ENCODE measurements at regions not wholly inside any gene's neighbourhood (a gene's known extent, or its start where the extent isn't known, plus 50 kb on each side); places are given as distances from the start of the nearest gene placed in this dataset.

- Histone ChIP-seq H3K27me3 (replicated peaks; ENCODE audit: insufficient read depth) (no peaks in the 10 kb centered on the region), H3K4me3 (no peak overlapping the region), H3K4me2 (ENCODE audit: unreplicated experiment) (no peak overlapping the region), H4K20me1 (ENCODE audit: insufficient read depth) (no peaks in the 10 kb centered on the region), H3K79me2 (ENCODE audit: insufficient read depth) (no peaks in the 10 kb centered on the region), H3K27ac (no peak overlapping the region), H3K9me2 (ENCODE audit: insufficient read depth) (no peaks in the 10 kb centered on the region), H2AFZ (no peak overlapping the region; the same call in 1 of the 2 replicates), H3F3A (ENCODE audit: insufficient read depth) (no peaks in the 10 kb centered on the region), H3K4me1 (ENCODE audit: insufficient read depth) (peaks cover 28% of the 10 kb centered on the region), H3K36me3 (ENCODE audit: low read depth) (no peaks in the 10 kb centered on the region), H3K9me3 (ENCODE audit: low read depth) (no peaks in the 10 kb centered on the region), H3K9ac (no peak overlapping the region)
- TF ChIP-seq EZH2phosphoT487 (IDR thresholded peaks at IDR 0.05; ENCODE audit: insufficient read depth, low read depth) (no peak), EZH2 (IDR thresholded peaks at IDR 0.05; ENCODE audit: insufficient read depth, poor library complexity, severe bottlenecking) (no peak)
- in situ Hi-C loops (cut with MboI): no loop called here
- DNase-seq: peak; percentile 29
- 70 to 88% methylated on average over 1 of the region's 1 CpG for WGBS, 2 experiments (ENCODE audit: low coverage in 1 of 2, low lambda C conversion rate in 2 of 2, missing lambda C conversion rate in 2 of 2)
Observed at GRCh38 chr12:87160848-87161601, 868.2 kb downstream of the C12orf50 start.

DNA sequence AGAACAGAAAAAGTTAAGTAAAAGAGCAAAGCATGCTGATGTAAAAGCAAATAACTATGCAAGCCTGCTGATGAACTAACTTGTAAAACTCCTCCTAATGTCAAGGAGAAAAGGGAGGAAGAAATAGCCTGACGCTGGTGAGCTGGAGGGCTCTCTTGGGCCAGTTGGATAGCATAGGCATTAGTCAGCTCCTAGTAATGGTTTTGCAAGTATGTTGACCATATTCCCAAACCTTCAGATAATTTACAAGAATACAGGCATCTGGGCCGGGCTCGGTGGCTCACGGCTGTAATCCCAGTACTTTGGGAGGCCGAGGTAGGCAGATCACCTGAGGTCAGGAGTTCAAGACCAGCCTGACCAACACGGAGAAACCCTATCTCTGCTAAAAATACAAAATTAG is 871.4 kb downstream of the C12orf50 start:
- H3K79me2 ChIP-seq (ENCODE audit: insufficient read depth): no peaks in the 10 kb centered on the region
- peak overlapping the region; percentile 38 for H3K4me2 ChIP-seq (ENCODE audit: unreplicated experiment)
- WGBS, 2 experiments (ENCODE audit: low coverage in 1 of 2, low lambda C conversion rate in 2 of 2, missing lambda C conversion rate in 2 of 2): 13 to 14% methylated on average over 6 of the region's 6 CpGs
- peak; percentile 94 for DNase-seq
- no peaks in the 10 kb centered on the region for H3F3A ChIP-seq (ENCODE audit: insufficient read depth)
- H3K36me3 ChIP-seq (ENCODE audit: low read depth): no peaks in the 10 kb centered on the region
- no peak overlapping the region for H3K4me3 ChIP-seq
- no peak for TF ChIP-seq EZH2 (IDR thresholded peaks at IDR 0.05; ENCODE audit: insufficient read depth, poor library complexity, severe bottlenecking)
- in situ Hi-C loops (cut with MboI): no loop called here
- peak overlapping the region; percentile 73 for H3K27ac ChIP-seq
- H2AFZ ChIP-seq: peak overlapping the region; percentile 32; the same call in 1 of the 2 replicates
- H3K9me2 ChIP-seq (ENCODE audit: insufficient read depth): no peaks in the 10 kb centered on the region
- H3K9ac ChIP-seq: no peak overlapping the region
- H4K20me1 ChIP-seq (ENCODE audit: insufficient read depth): no peaks in the 10 kb centered on the region
- H3K27me3 ChIP-seq (replicated peaks; ENCODE audit: insufficient read depth): no peaks in the 10 kb centered on the region
- H3K4me1 ChIP-seq (ENCODE audit: insufficient read depth): peaks cover 38% of the 10 kb centered on the region
- no peaks in the 10 kb centered on the region for H3K9me3 ChIP-seq (ENCODE audit: low read depth)

DNA sequence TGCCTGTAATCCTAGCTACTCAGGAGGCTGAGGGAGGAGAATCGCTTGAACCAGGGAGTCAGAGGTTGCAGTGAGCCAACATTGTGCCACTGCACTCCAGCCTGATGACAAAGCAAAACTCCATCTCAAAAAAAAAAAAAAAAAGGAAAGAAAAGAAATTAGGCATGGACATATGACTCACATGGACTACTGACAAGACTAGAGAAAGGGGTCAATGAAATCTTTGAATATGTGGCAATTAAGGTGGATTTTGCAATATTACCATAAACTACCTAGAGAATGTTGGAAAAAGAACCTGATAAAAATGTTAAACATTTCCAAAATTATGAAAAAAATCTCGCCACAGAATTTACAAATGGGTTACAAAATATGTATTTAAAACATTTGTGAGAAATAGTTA is 873.6 kb downstream of the C12orf50 start:
- in situ Hi-C loops (cut with MboI): no loop called here
- Histone ChIP-seq H3K9me3 (ENCODE audit: low read depth) (no peaks in the 10 kb centered on the region), H3K4me2 (ENCODE audit: unreplicated experiment) (no peak overlapping the region), H3K4me3 (no peak overlapping the region), H4K20me1 (ENCODE audit: insufficient read depth) (no peaks in the 10 kb centered on the region), H3K36me3 (ENCODE audit: low read depth) (no peaks in the 10 kb centered on the region), H2AFZ (0 out of 2 replicates have a peak overlapping the region, but pooled peaks have one; percentile 1), H3K9me2 (ENCODE audit: insufficient read depth) (no peaks in the 10 kb centered on the region), H3K27ac (peak overlapping the region; percentile 73), H3K9ac (no peak overlapping the region), H3K79me2 (ENCODE audit: insufficient read depth) (no peaks in the 10 kb centered on the region), H3F3A (ENCODE audit: insufficient read depth) (no peaks in the 10 kb centered on the region), H3K4me1 (ENCODE audit: insufficient read depth) (peaks cover 31% of the 10 kb centered on the region), H3K27me3 (replicated peaks; ENCODE audit: insufficient read depth) (no peaks in the 10 kb centered on the region)
- 42 to 58% methylated on average over 2 of the region's 2 CpGs for WGBS, 2 experiments (ENCODE audit: low coverage in 1 of 2, low lambda C conversion rate in 2 of 2, missing lambda C conversion rate in 2 of 2)
- peak; percentile 72 for DNase-seq
- no peak for TF ChIP-seq EZH2 (IDR thresholded peaks at IDR 0.05; ENCODE audit: insufficient read depth, poor library complexity, severe bottlenecking)
- no peak for TF ChIP-seq EZH2phosphoT487 (IDR thresholded peaks at IDR 0.05; ENCODE audit: insufficient read depth, low read depth)

DNA sequence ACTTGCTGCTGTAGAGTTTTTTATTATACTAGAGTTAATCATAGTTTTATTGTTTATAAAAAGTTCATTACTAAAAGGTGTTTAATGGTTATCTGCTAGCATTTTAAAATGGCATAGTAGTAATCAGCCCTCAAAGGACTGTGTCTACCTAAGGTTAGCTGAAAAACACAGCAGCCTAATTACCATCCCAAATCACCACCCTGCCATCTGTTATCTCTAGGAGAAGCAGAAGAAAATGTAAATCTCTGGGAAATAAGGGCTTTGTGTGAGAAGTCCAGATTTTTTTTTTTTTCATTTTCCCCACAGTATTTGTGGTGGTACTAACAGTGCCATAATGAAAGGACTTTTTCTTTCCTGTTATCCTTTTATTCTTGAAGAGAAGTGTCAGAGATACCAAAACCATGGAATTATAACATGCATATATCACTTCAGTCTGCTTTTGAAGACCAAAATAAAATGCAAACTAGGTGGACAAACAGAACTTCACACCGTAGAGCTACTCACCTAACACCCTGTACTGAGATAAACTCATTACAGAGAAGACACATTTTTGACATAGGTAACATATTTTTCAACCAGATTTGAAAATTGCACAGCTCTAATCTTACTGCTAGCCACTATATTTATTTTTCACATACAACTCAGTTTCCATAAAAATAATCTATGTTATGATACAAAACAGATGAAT is 876.2 kb downstream of the C12orf50 start:
- Histone ChIP-seq H2AFZ (no peak overlapping the region; the same call in 1 of the 2 replicates), H3K4me3 (no peak overlapping the region), H3K9me2 (ENCODE audit: insufficient read depth) (no peaks in the 10 kb centered on the region), H3K27ac (no peak overlapping the region), H4K20me1 (ENCODE audit: insufficient read depth) (no peaks in the 10 kb centered on the region), H3K9me3 (ENCODE audit: low read depth) (no peaks in the 10 kb centered on the region), H3K36me3 (ENCODE audit: low read depth) (no peaks in the 10 kb centered on the region), H3K4me1 (ENCODE audit: insufficient read depth) (peaks cover 26% of the 10 kb centered on the region), H3K9ac (no peak overlapping the region), H3K27me3 (replicated peaks; ENCODE audit: insufficient read depth) (no peaks in the 10 kb centered on the region), H3K79me2 (ENCODE audit: insufficient read depth) (no peaks in the 10 kb centered on the region), H3F3A (ENCODE audit: insufficient read depth) (no peaks in the 10 kb centered on the region), H3K4me2 (ENCODE audit: unreplicated experiment) (no peak overlapping the region)
- DNase-seq: no peak
- whole genome bisulfite sequencing, 2 experiments (ENCODE audit: low coverage in 1 of 2, low lambda C conversion rate in 2 of 2, missing lambda C conversion rate in 2 of 2): 43 to 58% methylated on average over 1 of the region's 1 CpG
- TF ChIP-seq EZH2phosphoT487 (IDR thresholded peaks at IDR 0.05; ENCODE audit: insufficient read depth, low read depth) (no peak), EZH2 (IDR thresholded peaks at IDR 0.05; ENCODE audit: insufficient read depth, poor library complexity, severe bottlenecking) (no peak)
- in situ Hi-C loops (cut with MboI): no loop called here
